H1 (cell line): ENCODE measurements at regions not wholly inside any gene's neighbourhood (a gene's known extent, or its start where the extent isn't known, plus 50 kb on each side); places are given as distances from the start of the nearest gene placed in this dataset.

Experiments used
- CEBPB ChIP-seq: IDR thresholded peaks from 2 replicates; pipeline ENCODE4 v1.6.1; 2012; ENCODE audit warnings: low read depth, low read length
- CTCF ChIP-seq, 3 experiments: IDR thresholded peaks; 1 replicate in 2 of 3; 2 replicates in 1 of 3; pipeline versions ENCODE4 v1.5.1 to v1.6.1; 2011; ENCODE audit warnings: low read length in 3 of 3, mild to moderate bottlenecking in 3 of 3, inconsistent platforms in 2 of 3, low read depth in 1 of 3, moderate library complexity in 1 of 3; ENCODE audit not compliant: insufficient read depth in 1 of 3; ENCODE audit errors: control extremely low read depth in 1 of 3
- EP300 ChIP-seq, 2 experiments: IDR thresholded peaks; 1 replicate in 1 of 2; 2 replicates in 1 of 2; pipeline ENCODE4 v1.6.1; 2011 to 2012; ENCODE audit warnings: low read depth in 2 of 2, low read length in 2 of 2, mild to moderate bottlenecking in 2 of 2, borderline replicate concordance in 1 of 2, inconsistent platforms in 1 of 2, moderate library complexity in 1 of 2
- GTF2F1 ChIP-seq: IDR thresholded peaks from 2 replicates; pipeline ENCODE4 v1.6.1; 2012; ENCODE audit warnings: low read depth, low read length, improper control_type of control experiment, borderline replicate concordance
- KDM4A ChIP-seq: IDR thresholded peaks from one replicate; pipeline ENCODE4 v1.7.1; 2012; ENCODE audit warnings: low read depth, mild to moderate bottlenecking, moderate library complexity, low read length, inconsistent platforms; ENCODE audit not compliant: severe bottlenecking
- KDM5A ChIP-seq: fragments of 200-600 bp; IDR thresholded peaks from 2 replicates; pipeline ENCODE4 v1.7.1; 2012; ENCODE audit warnings: mild to moderate bottlenecking, low read length, inconsistent platforms, mixed read lengths
- MAFK ChIP-seq: IDR thresholded peaks from 2 replicates; pipeline ENCODE4 v1.6.1; 2012; ENCODE audit warnings: low read depth, mild to moderate bottlenecking, improper control_type of control experiment, low read length
- POLR2AphosphoS5 ChIP-seq: IDR thresholded peaks from 2 replicates; pipeline ENCODE4 v1.6.1; 2011; ENCODE audit warnings: low read depth, low read length
- SIN3A ChIP-seq, 2 experiments: IDR thresholded peaks in 1 of 2; conservative IDR thresholded peaks in 1 of 2; 2 replicates each; pipeline ENCODE4 v1.6.1; 2011 to 2012; ENCODE audit warnings: low read length in 2 of 2, improper control_type of control experiment in 1 of 2, low read depth in 1 of 2, mild to moderate bottlenecking in 1 of 2
- SP1 ChIP-seq: IDR thresholded peaks from 2 replicates; pipeline ENCODE4 v1.6.1; 2011; ENCODE audit warnings: low read depth, low read length
- YY1 ChIP-seq: IDR thresholded peaks from 2 replicates; pipeline ENCODE4 v1.6.1; 2011; ENCODE audit warnings: low read depth, mild to moderate bottlenecking, low read length
- ZNF274 ChIP-seq: IDR thresholded peaks from 2 replicates; pipeline ENCODE4 v1.7.0; 2012; ENCODE audit warnings: low read length, borderline replicate concordance; ENCODE audit errors: extremely low read depth

GRCh38 chr6:87757792-87758191 lies 55.8 kb upstream of the AKIRIN2 start:
- no peak for TF ChIP-seq GTF2F1
- TF ChIP-seq CTCF (IDR thresholded peaks at IDR 0.05; ENCODE audit: control extremely low read depth in 1 of 3, insufficient read depth in 1 of 3, low read depth in 1 of 3, low read length in 3 of 3): no peak
- no peak for TF ChIP-seq SP1
- TF ChIP-seq KDM4A: no peak
- no peak for TF ChIP-seq EP300 (IDR thresholded peaks at IDR 0.05; ENCODE audit: borderline replicate concordance in 1 of 2, low read depth in 2 of 2, low read length in 2 of 2)
- no peak for TF ChIP-seq SIN3A (conservative IDR thresholded peaks at IDR 0.05 in 1 of 2, IDR thresholded peaks at IDR 0.05 in 1 of 2; ENCODE audit: low read depth in 1 of 2, low read length in 2 of 2)
- no peak for TF ChIP-seq POLR2AphosphoS5
- TF ChIP-seq KDM5A: no peak
- no peak for TF ChIP-seq MAFK
- TF ChIP-seq CEBPB: no peak
- TF ChIP-seq YY1: no peak
- no peak for TF ChIP-seq ZNF274
